Prostate gland (tissue), 2 donors: ENCODE measurements at regions not wholly inside any gene's neighbourhood (a gene's known extent, or its start where the extent isn't known, plus 50 kb on each side); places are given as distances from the start of the nearest gene placed in this dataset.

Experiments
- CTCF ChIP-seq, 4 experiments: fragments of 200-600 bp in 2 of 4; fragments of 450-650 bp in 2 of 4; sonication (generic) in 2 of 4; IDR thresholded peaks; 1 replicate in 3 of 4; 2 replicates in 1 of 4; pipeline ENCODE4 v1.5.1; 2016 to 2019; ENCODE audit warnings: antibody characterized with exemption in 4 of 4, mild to moderate bottlenecking in 2 of 4, moderate library complexity in 2 of 4
- POLR2A ChIP-seq: fragments of 450-650 bp; IDR thresholded peaks from one replicate; pipeline ENCODE4 v1.6.1; 2016; ENCODE audit warnings: antibody characterized with exemption, mild to moderate bottlenecking
- POLR2AphosphoS5 ChIP-seq: sonication (generic); formaldehyde crosslinking; IDR thresholded peaks from one replicate; pipeline ENCODE4 v1.6.1; 2017; ENCODE audit warnings: antibody characterized with exemption

- TF ChIP-seq CTCF (IDR thresholded peaks at IDR 0.05) (no peak), POLR2AphosphoS5 (no peak), POLR2A (no peak)
Observed at GRCh38 chr4:27161191-27161590, 300.6 kb downstream of the STIM2 start.
